ENCODE measurements at regions not wholly inside any gene's neighbourhood (a gene's known extent, or its start where the extent isn't known, plus 50 kb on each side); places are given as distances from the start of the nearest gene placed in this dataset.

DNA sequence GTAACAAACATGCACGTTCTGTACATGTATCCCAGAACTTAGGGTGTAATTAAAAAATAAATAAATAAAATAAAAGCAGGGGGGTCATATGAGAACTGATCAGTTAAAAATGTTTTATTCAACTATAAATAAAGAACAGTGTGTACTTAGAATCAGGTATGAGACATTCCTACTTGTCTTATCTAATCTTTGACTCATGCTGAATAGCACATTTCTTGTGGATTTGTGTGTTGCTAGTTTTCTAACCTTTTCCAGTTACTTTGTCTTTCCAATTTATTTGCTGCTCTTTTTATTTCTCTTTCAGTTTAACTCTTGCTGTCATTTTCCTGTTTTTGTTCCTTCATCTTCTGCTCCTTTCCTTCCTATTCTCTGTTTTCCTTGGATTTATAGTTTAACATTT is 1917.1 kb upstream of the CDH6 start:
- TF ChIP-seq CTCF (IDR thresholded peaks at IDR 0.05), result no peak
- peaks cover 22% of the 10 kb centered on the region for H3K9me3 Mint-ChIP-seq (ENCODE audit: low read depth)
- DNase-seq (ENCODE audit: low spot score), result no peak
- H3K4me3 Mint-ChIP-seq (ENCODE audit: unreplicated experiment), result no peak overlapping the region
- H3K36me3 Mint-ChIP-seq (ENCODE audit: low read depth), result no peaks in the 10 kb centered on the region
- no peak overlapping the region for H3K27ac Mint-ChIP-seq (ENCODE audit: unreplicated experiment)
- no peaks in the 10 kb centered on the region for H3K27me3 Mint-ChIP-seq (ENCODE audit: low read depth)
- H3K4me1 Mint-ChIP-seq (ENCODE audit: low read depth), result no peaks in the 10 kb centered on the region

- H3K36me3 Mint-ChIP-seq (ENCODE audit: low read depth), result no peaks in the 10 kb centered on the region
- H3K27ac Mint-ChIP-seq (ENCODE audit: unreplicated experiment), result no peak overlapping the region
- no peak for DNase-seq (ENCODE audit: low spot score)
These were observed 1929.6 kb upstream of the CDH6 start for GRCh38 chr5:29263915-29264351.

DNA sequence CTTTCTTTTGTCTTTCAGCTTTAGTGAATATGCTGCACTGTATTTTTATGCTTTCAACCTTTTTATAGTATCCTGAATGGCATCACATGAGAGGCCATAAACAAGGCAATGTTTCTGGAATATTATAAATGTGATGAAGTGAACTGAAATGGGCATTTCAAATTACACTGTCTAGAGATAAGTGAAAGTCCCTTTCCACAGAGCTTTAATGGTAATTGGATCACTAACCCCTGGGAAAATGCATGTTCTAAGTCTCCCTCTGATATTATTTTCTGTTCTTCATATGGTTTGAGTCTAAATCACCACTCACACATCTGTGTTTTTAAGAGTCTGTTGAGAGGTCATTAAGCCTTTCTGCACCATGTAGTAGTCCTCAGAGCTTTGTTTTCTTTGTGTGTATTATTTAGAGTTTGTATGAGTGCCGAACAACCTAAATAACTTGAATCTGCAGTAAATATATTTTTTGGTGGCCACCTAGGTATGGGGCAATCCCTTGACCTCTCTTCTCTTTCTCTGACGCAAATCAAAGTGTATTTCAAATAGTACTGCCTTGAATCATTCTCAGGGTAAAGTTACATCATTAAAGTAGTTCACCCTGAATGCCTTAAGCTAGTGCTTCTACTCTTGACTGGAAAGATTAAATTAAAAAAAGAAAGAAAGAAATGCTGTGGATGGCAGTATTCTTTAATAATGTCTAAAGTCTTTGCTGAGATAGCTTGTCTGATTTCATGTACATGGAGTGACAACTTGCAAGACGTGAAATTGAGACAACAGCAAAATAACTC is 1931.0 kb upstream of the CDH6 start:
- Mint-ChIP-seq H3K4me3 (ENCODE audit: unreplicated experiment) (no peak overlapping the region), H3K27me3 (ENCODE audit: low read depth) (peaks cover 7% of the 10 kb centered on the region), H3K9me3 (ENCODE audit: low read depth) (no peaks in the 10 kb centered on the region), H3K27ac (ENCODE audit: unreplicated experiment) (no peak overlapping the region), H3K4me1 (ENCODE audit: low read depth) (no peaks in the 10 kb centered on the region), H3K36me3 (ENCODE audit: low read depth) (no peaks in the 10 kb centered on the region)
- no peak for DNase-seq (ENCODE audit: low spot score)
- TF ChIP-seq CTCF (IDR thresholded peaks at IDR 0.05), result no peak

More at GRCh38 chr5:29263915-29264351, 1929.6 kb upstream of the CDH6 start:
- peaks cover 7% of the 10 kb centered on the region for H3K27me3 Mint-ChIP-seq (ENCODE audit: low read depth)
- H3K4me1 Mint-ChIP-seq (ENCODE audit: low read depth), result no peaks in the 10 kb centered on the region
- H3K4me3 Mint-ChIP-seq (ENCODE audit: unreplicated experiment), result no peak overlapping the region
- no peak for TF ChIP-seq CTCF (IDR thresholded peaks at IDR 0.05)
- no peaks in the 10 kb centered on the region for H3K9me3 Mint-ChIP-seq (ENCODE audit: low read depth)

DNA sequence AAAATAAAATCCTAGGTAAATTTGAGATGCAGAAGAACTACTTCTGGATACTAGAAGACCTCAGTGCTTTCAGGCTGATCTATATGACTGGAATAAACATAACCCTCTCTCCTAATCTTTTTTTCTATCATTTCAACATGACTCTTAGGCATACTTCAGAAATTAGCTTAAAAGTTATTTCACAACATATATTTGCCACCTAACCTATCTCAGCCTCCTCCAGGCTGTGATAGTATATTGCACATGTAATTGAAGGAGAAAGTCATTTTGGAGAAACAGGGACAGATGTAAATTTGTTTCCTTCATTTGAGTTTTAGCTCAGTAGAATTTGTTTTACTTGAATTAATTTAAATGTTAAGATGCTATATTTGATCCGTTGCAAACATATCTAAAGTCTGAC is 1932.3 kb upstream of the CDH6 start:
- Mint-ChIP-seq H3K9me3 (ENCODE audit: low read depth) (no peaks in the 10 kb centered on the region), H3K4me3 (ENCODE audit: unreplicated experiment) (no peak overlapping the region), H3K36me3 (ENCODE audit: low read depth) (no peaks in the 10 kb centered on the region), H3K4me1 (ENCODE audit: low read depth) (no peaks in the 10 kb centered on the region), H3K27ac (ENCODE audit: unreplicated experiment) (no peak overlapping the region), H3K27me3 (ENCODE audit: low read depth) (peaks cover 7% of the 10 kb centered on the region)
- DNase-seq (ENCODE audit: low spot score), result no peak
- TF ChIP-seq CTCF (IDR thresholded peaks at IDR 0.05), result no peak

DNA sequence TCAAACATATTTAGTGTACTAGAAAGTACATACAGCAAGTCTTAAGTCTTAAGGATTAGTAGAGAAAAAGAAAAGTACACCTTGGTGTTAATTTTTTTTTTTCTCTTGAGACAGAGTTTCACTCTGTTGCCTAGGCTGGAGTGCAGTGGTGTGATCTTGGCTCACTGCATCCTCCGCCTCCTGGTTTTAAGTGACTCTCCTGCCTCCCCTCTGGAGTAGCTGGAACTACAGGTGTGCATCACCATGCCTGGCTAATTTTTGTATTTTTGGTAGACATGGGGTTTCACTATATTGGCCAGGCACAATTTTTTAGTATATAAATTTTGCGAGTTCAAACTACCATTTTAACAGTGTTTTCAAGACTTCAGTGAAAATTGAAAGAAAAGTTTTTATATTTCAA is 1941.1 kb upstream of the CDH6 start:
- Mint-ChIP-seq H3K27me3 (ENCODE audit: low read depth) (peaks cover 6% of the 10 kb centered on the region), H3K36me3 (ENCODE audit: low read depth) (no peaks in the 10 kb centered on the region), H3K27ac (ENCODE audit: unreplicated experiment) (no peak overlapping the region), H3K4me3 (ENCODE audit: unreplicated experiment) (no peak overlapping the region), H3K9me3 (ENCODE audit: low read depth) (no peaks in the 10 kb centered on the region), H3K4me1 (ENCODE audit: low read depth) (no peaks in the 10 kb centered on the region)
- no peak for DNase-seq (ENCODE audit: low spot score)
- no peak for TF ChIP-seq CTCF (IDR thresholded peaks at IDR 0.05)
